Mesendoderm (in vitro differentiated cells): ENCODE measurements at regions not wholly inside any gene's neighbourhood (a gene's known extent, or its start where the extent isn't known, plus 50 kb on each side); places are given as distances from the start of the nearest gene placed in this dataset.

Experiments used
- DNase-seq: peaks from one replicate; pipeline ENCODE4 v3.0.0; 2013
- H2AK5ac ChIP-seq: 2 replicates; pipeline ENCODE4 v1.6.1; 2013; ENCODE audit warnings: low read length, inconsistent platforms
- H2BK120ac ChIP-seq: 2 replicates; pipeline ENCODE4 v1.6.1; 2013; ENCODE audit warnings: low read depth, mild to moderate bottlenecking, low read length, moderate library complexity, mixed read lengths
- H2BK15ac ChIP-seq: replicated peaks from 2 replicates; pipeline ENCODE4 v1.6.1; 2013; ENCODE audit warnings: low read depth, mild to moderate bottlenecking, moderate library complexity
- H2BK5ac ChIP-seq: 2 replicates; pipeline ENCODE4 v1.6.1; 2013; ENCODE audit warnings: low read length, inconsistent platforms
- H3K18ac ChIP-seq: 2 replicates; pipeline ENCODE4 v1.6.1; 2013; ENCODE audit warnings: mild to moderate bottlenecking, low read length, mixed read lengths
- H3K23ac ChIP-seq: one replicate; pipeline ENCODE4 v1.6.1; 2013; ENCODE audit warnings: low read length
- H3K27ac ChIP-seq: 2 replicates; pipeline ENCODE4 v1.5.1; 2013; ENCODE audit warnings: low read depth, mild to moderate bottlenecking, inconsistent platforms, low read length, moderate library complexity
- H3K27me3 ChIP-seq: 2 replicates; pipeline ENCODE4 v1.6.1; 2013; ENCODE audit warnings: low read length, control low read depth, mild to moderate bottlenecking, inconsistent platforms; ENCODE audit not compliant: insufficient read depth, poor library complexity
- H3K36me3 ChIP-seq: 2 replicates; pipeline ENCODE4 v1.6.1; 2013; ENCODE audit warnings: low read length, inconsistent platforms; ENCODE audit not compliant: control insufficient read depth, insufficient read depth
- H3K4ac ChIP-seq: one replicate; pipeline ENCODE4 v1.6.1; 2013; ENCODE audit warnings: low read depth, mild to moderate bottlenecking, low read length, moderate library complexity
- H3K4me1 ChIP-seq: 2 replicates; pipeline ENCODE4 v1.6.1; 2013; ENCODE audit warnings: low read depth, low read length, inconsistent platforms; ENCODE audit not compliant: control insufficient read depth
- H3K4me2 ChIP-seq: 2 replicates; pipeline ENCODE4 v1.6.1; 2013; ENCODE audit warnings: low read length
- H3K4me3 ChIP-seq: 2 replicates; pipeline ENCODE4 v1.5.1; 2013; ENCODE audit warnings: mild to moderate bottlenecking, low read length
- H3K56ac ChIP-seq: one replicate; pipeline ENCODE4 v1.6.1; 2013; ENCODE audit warnings: low read length
- H3K79me1 ChIP-seq: 2 replicates; pipeline ENCODE4 v1.6.1; 2013; ENCODE audit warnings: low read length, inconsistent platforms
- H3K79me2 ChIP-seq: 2 replicates; pipeline ENCODE4 v1.6.1; 2013; ENCODE audit warnings: mild to moderate bottlenecking, low read length; ENCODE audit not compliant: control insufficient read depth, insufficient read depth
- H3K9ac ChIP-seq: 2 replicates; pipeline ENCODE4 v1.6.1; 2013; ENCODE audit warnings: low read length, inconsistent platforms
- H4K5ac ChIP-seq: one replicate; pipeline ENCODE4 v1.6.1; 2013; ENCODE audit warnings: low read length
- H4K8ac ChIP-seq: one replicate; pipeline ENCODE4 v1.6.1; 2013; ENCODE audit warnings: low read depth, mild to moderate bottlenecking, control low read depth, low read length, moderate library complexity
- WGBS: extraction: QIAGEN DNeasy Blood & Tissue Kit; methylation state at CpG from one replicate; pipeline ENCODE4 v1.1.7; 2013; ENCODE audit warnings: low lambda C conversion rate, missing lambda C conversion rate; ENCODE audit not compliant: insufficient coverage; ENCODE audit errors: extremely low coverage; 5-methylcytosine and 5-hydroxymethylcytosine counted together

DNA sequence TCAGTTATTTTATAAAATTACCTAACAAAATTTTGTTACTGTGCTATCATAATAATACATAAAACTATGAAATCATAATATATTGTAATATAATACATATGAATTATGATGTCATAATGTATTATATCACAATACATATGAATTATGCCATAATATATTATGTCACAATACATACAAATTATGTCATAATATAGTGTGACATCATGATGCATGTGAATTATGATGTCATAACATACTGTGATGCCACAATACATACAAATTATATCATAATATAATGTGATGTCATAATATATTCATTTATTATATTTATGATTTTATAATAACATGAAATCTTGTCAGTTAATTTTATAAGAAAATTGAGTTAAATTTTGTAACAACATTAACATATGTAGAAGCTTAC lies 2021.6 kb downstream of the TP53TG3F start:
- no peak overlapping the region for H3K4me3 ChIP-seq
- H2BK5ac ChIP-seq, result no peak overlapping the region
- no peak overlapping the region for H3K27ac ChIP-seq
- no peak overlapping the region for H2AK5ac ChIP-seq
- H2BK120ac ChIP-seq, result no peak overlapping the region
- no peaks in the 10 kb centered on the region for H3K79me2 ChIP-seq
- H3K9ac ChIP-seq, result no peak overlapping the region
- H3K23ac ChIP-seq, result no peak overlapping the region
- no peaks in the 10 kb centered on the region for H3K36me3 ChIP-seq
- H3K4me1 ChIP-seq, result no peaks in the 10 kb centered on the region
- H3K56ac ChIP-seq, result no peak overlapping the region
- H3K4me2 ChIP-seq, result no peak overlapping the region
- no peak overlapping the region for H3K4ac ChIP-seq
- H4K5ac ChIP-seq, result no peak overlapping the region
- H3K18ac ChIP-seq, result no peak overlapping the region
- H3K79me1 ChIP-seq, result no peaks in the 10 kb centered on the region
- no peak for DNase-seq
- no peak overlapping the region for H2BK15ac ChIP-seq
- H4K8ac ChIP-seq, result no peak overlapping the region
- H3K27me3 ChIP-seq, result no peaks in the 10 kb centered on the region

DNA sequence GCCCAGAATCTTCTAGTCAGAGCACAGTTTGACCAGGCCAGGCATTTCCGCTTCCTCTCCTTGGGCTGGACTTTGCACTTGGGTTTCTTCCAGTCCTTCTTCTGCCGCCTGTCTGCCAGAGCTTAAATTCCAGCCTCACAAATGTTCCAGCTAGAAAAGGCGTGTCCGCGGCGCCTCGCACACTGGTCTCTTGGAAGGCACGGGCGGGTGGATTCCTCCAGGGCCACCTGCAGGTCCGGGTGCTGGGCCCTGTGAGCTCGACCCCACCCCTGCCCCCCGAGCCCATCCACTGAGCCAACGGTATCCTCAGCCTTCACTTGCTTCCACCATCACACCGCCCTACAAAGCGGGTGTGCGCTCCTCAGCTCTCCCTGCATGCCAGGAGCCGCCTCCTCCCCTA lies 2026.5 kb downstream of the TP53TG3F start:
- Histone ChIP-seq H2BK120ac (no peak overlapping the region), H3K18ac (no peak overlapping the region), H3K4me3 (no peak overlapping the region), H3K27me3 (no peaks in the 10 kb centered on the region), H3K23ac (no peak overlapping the region), H3K4me2 (no peak overlapping the region), H2AK5ac (no peak overlapping the region), H3K79me2 (no peaks in the 10 kb centered on the region), H4K5ac (no peak overlapping the region), H3K56ac (no peak overlapping the region), H3K36me3 (no peaks in the 10 kb centered on the region), H2BK15ac (no peak overlapping the region), H3K4ac (no peak overlapping the region), H3K9ac (no peak overlapping the region), H3K79me1 (no peaks in the 10 kb centered on the region), H2BK5ac (no peak overlapping the region), H3K4me1 (no peaks in the 10 kb centered on the region), H4K8ac (no peak overlapping the region), H3K27ac (no peak overlapping the region)
- no CpG with 5 or more reads among the region's 17 CpGs for WGBS
- no peak for DNase-seq

DNA sequence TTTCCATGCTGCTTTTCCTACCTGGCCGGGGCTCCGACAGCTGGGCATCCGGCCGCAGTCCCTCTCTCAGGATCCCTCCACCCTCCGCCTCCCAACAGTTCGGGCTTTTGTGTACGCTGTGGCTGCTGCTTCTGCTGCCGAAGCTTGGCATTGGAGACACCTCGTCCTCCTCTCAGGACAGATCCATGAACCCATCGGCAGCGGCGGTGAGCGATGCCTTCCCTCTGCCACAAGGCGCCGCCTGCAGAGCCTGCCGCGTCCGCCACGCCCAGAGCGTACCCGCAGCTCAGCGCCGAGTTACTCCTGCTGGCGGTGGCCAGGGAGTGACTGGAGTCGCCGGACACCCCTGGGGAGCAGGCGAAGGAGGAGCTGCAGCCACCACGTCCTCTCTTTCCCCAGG lies 2032.8 kb downstream of the TP53TG3F start:
- Histone ChIP-seq H3K36me3 (no peaks in the 10 kb centered on the region), H3K9ac (no peak overlapping the region), H3K56ac (no peak overlapping the region), H3K27me3 (no peaks in the 10 kb centered on the region), H2AK5ac (no peak overlapping the region), H3K79me2 (no peaks in the 10 kb centered on the region), H3K4me3 (no peak overlapping the region), H4K8ac (no peak overlapping the region), H2BK120ac (no peak overlapping the region), H2BK5ac (no peak overlapping the region), H3K23ac (no peak overlapping the region), H2BK15ac (no peak overlapping the region), H3K4me1 (no peaks in the 10 kb centered on the region), H3K18ac (no peak overlapping the region), H3K4me2 (no peak overlapping the region), H3K79me1 (no peaks in the 10 kb centered on the region), H4K5ac (no peak overlapping the region), H3K4ac (no peak overlapping the region), H3K27ac (no peak overlapping the region)
- WGBS, result no CpG with 5 or more reads among the region's 28 CpGs
- no peak for DNase-seq

DNA sequence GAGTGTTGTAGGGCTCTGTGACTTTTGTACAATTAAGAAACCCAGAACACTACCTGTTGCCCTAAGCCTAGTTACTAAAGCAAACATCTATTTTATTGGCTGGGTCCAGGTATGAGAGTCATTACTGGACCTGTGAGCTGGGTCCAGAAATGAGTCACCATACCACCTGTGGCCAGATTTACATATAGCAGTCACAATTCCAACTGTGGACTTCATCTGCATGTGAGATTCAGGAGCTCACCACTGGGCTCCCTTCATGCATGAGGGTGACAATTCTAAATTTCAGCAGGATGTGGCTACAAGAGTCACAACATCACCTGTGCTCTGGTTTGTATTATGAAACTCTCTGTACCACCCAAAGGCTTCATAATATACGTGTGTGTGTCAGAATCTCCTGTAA lies 2038.0 kb downstream of the TP53TG3F start:
- WGBS, result no CpG with 5 or more reads among the region's 1 CpG
- no peaks in the 10 kb centered on the region for H3K79me1 ChIP-seq

DNA sequence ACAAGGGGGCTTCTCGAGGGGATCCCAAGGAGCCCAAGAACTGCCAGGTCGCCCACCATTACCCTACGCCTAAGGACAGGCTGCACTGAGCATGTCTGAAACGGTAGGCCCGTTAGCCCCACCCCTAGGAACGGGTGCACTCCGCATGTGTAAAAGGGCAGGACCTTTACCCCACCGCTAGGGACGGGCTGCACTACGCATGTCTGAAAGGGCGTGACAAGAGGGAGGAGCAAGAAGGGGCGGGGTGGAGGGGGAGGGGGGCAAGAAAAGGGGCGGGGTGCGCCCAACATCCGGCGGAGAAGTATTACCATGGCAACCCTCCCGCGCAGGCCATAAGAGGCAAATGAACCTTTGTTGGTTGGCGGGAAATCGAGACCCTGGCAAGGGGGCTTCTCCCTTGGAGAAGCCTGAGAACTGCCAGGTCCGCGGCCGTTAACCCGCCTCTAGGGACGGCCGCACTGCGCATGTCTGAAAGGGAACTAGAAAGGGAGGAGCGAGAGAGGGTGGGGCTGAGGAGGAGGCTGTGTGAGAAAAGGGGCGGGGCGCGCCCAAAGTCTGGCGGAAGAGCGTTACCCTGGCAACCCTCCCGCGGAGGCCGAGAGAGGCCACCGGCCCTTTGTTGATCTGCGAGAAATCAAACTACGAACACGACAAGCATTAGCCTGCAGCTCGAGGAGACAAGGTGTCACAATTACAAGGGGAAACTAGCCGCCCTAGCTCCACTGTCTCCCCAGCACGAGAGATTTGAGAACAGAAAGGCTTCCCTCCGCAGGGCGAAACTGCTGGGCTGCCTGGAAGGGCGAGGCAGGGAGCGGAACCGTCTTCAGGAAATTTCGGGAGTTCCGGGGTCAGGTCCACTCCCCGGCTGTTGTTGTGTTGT lies 2046.8 kb downstream of the TP53TG3F start:
- H3K23ac ChIP-seq, result no peak overlapping the region
- H3K4me2 ChIP-seq, result no peak overlapping the region
- WGBS, result no CpG with 5 or more reads among the region's 51 CpGs
- H2AK5ac ChIP-seq, result no peak overlapping the region
- H4K5ac ChIP-seq, result no peak overlapping the region
- H3K27me3 ChIP-seq, result no peaks in the 10 kb centered on the region
- no peak overlapping the region for H3K4ac ChIP-seq
- H3K56ac ChIP-seq, result no peak overlapping the region
- H4K8ac ChIP-seq, result no peak overlapping the region
- no peaks in the 10 kb centered on the region for H3K4me1 ChIP-seq
- no peak overlapping the region for H2BK5ac ChIP-seq
- DNase-seq, result no peak
- H2BK120ac ChIP-seq, result no peak overlapping the region
- H3K4me3 ChIP-seq, result no peak overlapping the region
- no peak overlapping the region for H3K27ac ChIP-seq
- H3K36me3 ChIP-seq, result no peaks in the 10 kb centered on the region
- no peak overlapping the region for H3K9ac ChIP-seq
- H3K79me2 ChIP-seq, result no peaks in the 10 kb centered on the region
- no peaks in the 10 kb centered on the region for H3K79me1 ChIP-seq
- H3K18ac ChIP-seq, result no peak overlapping the region
- no peak overlapping the region for H2BK15ac ChIP-seq

More for the DNA sequence above, 2038.0 kb downstream of the TP53TG3F start:
- H2BK15ac ChIP-seq, result no peak overlapping the region
- H3K27ac ChIP-seq, result no peak overlapping the region
- no peak overlapping the region for H3K4ac ChIP-seq
- no peak overlapping the region for H4K5ac ChIP-seq
- H3K79me2 ChIP-seq, result no peaks in the 10 kb centered on the region
- no peaks in the 10 kb centered on the region for H3K27me3 ChIP-seq
- no peak overlapping the region for H2BK5ac ChIP-seq
- H3K9ac ChIP-seq, result no peak overlapping the region
- H3K4me2 ChIP-seq, result no peak overlapping the region
- H3K36me3 ChIP-seq, result no peaks in the 10 kb centered on the region
- no peak overlapping the region for H3K56ac ChIP-seq
- no peak overlapping the region for H2BK120ac ChIP-seq
- no peak for DNase-seq
- no peaks in the 10 kb centered on the region for H3K4me1 ChIP-seq
- no peak overlapping the region for H4K8ac ChIP-seq
- no peak overlapping the region for H2AK5ac ChIP-seq
- H3K23ac ChIP-seq, result no peak overlapping the region
- H3K4me3 ChIP-seq, result no peak overlapping the region
- H3K18ac ChIP-seq, result no peak overlapping the region

DNA sequence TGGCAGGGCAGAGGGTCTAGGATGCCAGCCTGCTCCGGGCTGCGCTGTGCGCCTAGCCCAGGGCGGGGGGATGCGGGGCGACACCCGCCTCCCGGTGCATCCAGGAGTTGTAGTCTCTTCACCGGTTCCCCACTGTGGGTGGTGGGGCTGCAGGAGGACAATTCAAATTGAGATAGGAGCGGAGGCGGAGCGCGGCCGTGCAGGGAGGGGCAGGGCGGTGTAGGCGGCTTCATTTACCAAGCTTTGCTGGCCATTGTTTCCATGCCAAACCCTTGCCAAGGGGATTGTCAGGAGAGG lies 2047.4 kb downstream of the TP53TG3F start:
- H2AK5ac ChIP-seq, result no peak overlapping the region
- H3K23ac ChIP-seq, result no peak overlapping the region
- no peaks in the 10 kb centered on the region for H3K79me1 ChIP-seq
- no peak overlapping the region for H3K27ac ChIP-seq
- no peak overlapping the region for H3K4me3 ChIP-seq
- no peaks in the 10 kb centered on the region for H3K27me3 ChIP-seq
- H3K4me1 ChIP-seq, result no peaks in the 10 kb centered on the region
- H3K4ac ChIP-seq, result no peak overlapping the region
- WGBS, result no CpG with 5 or more reads among the region's 16 CpGs
- H2BK120ac ChIP-seq, result no peak overlapping the region
- H3K56ac ChIP-seq, result no peak overlapping the region
- no peak overlapping the region for H3K4me2 ChIP-seq
- H3K79me2 ChIP-seq, result no peaks in the 10 kb centered on the region
- DNase-seq, result no peak
- H3K36me3 ChIP-seq, result no peaks in the 10 kb centered on the region
- no peak overlapping the region for H2BK5ac ChIP-seq
- H2BK15ac ChIP-seq, result no peak overlapping the region
- H4K8ac ChIP-seq, result no peak overlapping the region
- H3K18ac ChIP-seq, result no peak overlapping the region
- no peak overlapping the region for H3K9ac ChIP-seq
- H4K5ac ChIP-seq, result no peak overlapping the region
